RWPE1 (cell line): ENCODE measurements at regions not wholly inside any gene's neighbourhood (a gene's known extent, or its start where the extent isn't known, plus 50 kb on each side); places are given as distances from the start of the nearest gene placed in this dataset.
"Not testable (repeated sequence)": the region's sequence is repeated elsewhere in the genome, so short reads cannot be mapped to it uniquely, and the experiment has no call there.

ENCODE experiments used
- CTCF ChIA-PET: fragments of 350-600 bp; sonication (Branson Sonifier 250); formaldehyde crosslinking; extraction: SDS; loops from one replicate; lab custom pipeline; 2021; lab: Yijun Ruan, JAX
- POLR2A ChIA-PET: fragments of 400-600 bp; formaldehyde crosslinking; extraction: SDS; loops from one replicate; lab custom pipeline; 2020; ENCODE audit warnings: antibody characterized with exemption; ENCODE audit not compliant: low non-redundant PET; lab: Yijun Ruan, JAX
- DNase-seq: peaks from one replicate; pipeline ENCODE4 v3.0.0; 2012; ENCODE audit warnings: low spot score
- H3K27ac ChIP-seq: fragments of 450-650 bp; 2 replicates; pipeline ENCODE4 v1.5.1; 2017

- POLR2A ChIA-PET = not testable (repeated sequence)
Measured at GRCh38 chr21:9873096-9873495, 648.3 kb upstream of the TPTE start.

GRCh38 chr21:9874136-9874535, 647.2 kb upstream of the TPTE start:
- H3K27ac ChIP-seq, DNase-seq, POLR2A ChIA-PET, CTCF ChIA-PET: not testable (repeated sequence)

More at GRCh38 chr21:9873096-9873495, 648.3 kb upstream of the TPTE start:
- DNase-seq, H3K27ac ChIP-seq, CTCF ChIA-PET: not testable (repeated sequence)

- DNase-seq, H3K27ac ChIP-seq, POLR2A ChIA-PET, CTCF ChIA-PET: not testable (repeated sequence)
Measured at GRCh38 chr21:9881430-9881829, 640.0 kb upstream of the TPTE start.

GRCh38 chr21:9883047-9883446, 638.3 kb upstream of the TPTE start:
- H3K27ac ChIP-seq, POLR2A ChIA-PET, DNase-seq, CTCF ChIA-PET: not testable (repeated sequence)

- H3K27ac ChIP-seq, DNase-seq, POLR2A ChIA-PET, CTCF ChIA-PET: not testable (repeated sequence)
Measured at GRCh38 chr21:9883571-9884282, 637.7 kb upstream of the TPTE start.

- POLR2A ChIA-PET, DNase-seq, CTCF ChIA-PET, H3K27ac ChIP-seq: not testable (repeated sequence)
Measured at GRCh38 chr21:9888500-9888899, 632.9 kb upstream of the TPTE start.

- H3K27ac ChIP-seq, CTCF ChIA-PET, POLR2A ChIA-PET, DNase-seq: not testable (repeated sequence)
Measured at GRCh38 chr21:9903579-9903978, 617.8 kb upstream of the TPTE start.

- DNase-seq, POLR2A ChIA-PET, CTCF ChIA-PET, H3K27ac ChIP-seq: not testable (repeated sequence)
Measured at GRCh38 chr21:9914135-9914534, 607.2 kb upstream of the TPTE start.

GRCh38 chr21:9919446-9919845, 601.9 kb upstream of the TPTE start:
- H3K27ac ChIP-seq, CTCF ChIA-PET, DNase-seq, POLR2A ChIA-PET: not testable (repeated sequence)

GRCh38 chr21:9943639-9944038, 577.7 kb upstream of the TPTE start:
- CTCF ChIA-PET, H3K27ac ChIP-seq, POLR2A ChIA-PET, DNase-seq: not testable (repeated sequence)

- H3K27ac ChIP-seq, POLR2A ChIA-PET, CTCF ChIA-PET, DNase-seq: not testable (repeated sequence)
Measured at GRCh38 chr21:9946057-9946456, 575.3 kb upstream of the TPTE start.

- DNase-seq, H3K27ac ChIP-seq, POLR2A ChIA-PET, CTCF ChIA-PET: not testable (repeated sequence)
Measured at GRCh38 chr21:9949510-9950289, 571.7 kb upstream of the TPTE start.

- CTCF ChIA-PET, DNase-seq, POLR2A ChIA-PET, H3K27ac ChIP-seq: not testable (repeated sequence)
Measured at GRCh38 chr21:9950363-9950762, 571.0 kb upstream of the TPTE start.

GRCh38 chr21:9958791-9959190, 562.6 kb upstream of the TPTE start:
- CTCF ChIA-PET, POLR2A ChIA-PET, DNase-seq, H3K27ac ChIP-seq: not testable (repeated sequence)

- CTCF ChIA-PET, DNase-seq, POLR2A ChIA-PET, H3K27ac ChIP-seq: not testable (repeated sequence)
Measured at GRCh38 chr21:9959220-9959964, 562.0 kb upstream of the TPTE start.

- POLR2A ChIA-PET, CTCF ChIA-PET, H3K27ac ChIP-seq, DNase-seq: not testable (repeated sequence)
Measured at GRCh38 chr21:9969399-9969798, 552.0 kb upstream of the TPTE start.

GRCh38 chr21:9972018-9972417, 549.4 kb upstream of the TPTE start:
- POLR2A ChIA-PET, DNase-seq, H3K27ac ChIP-seq, CTCF ChIA-PET: not testable (repeated sequence)
